ENCODE measurements at regions not wholly inside any gene's neighbourhood (a gene's known extent, or its start where the extent isn't known, plus 50 kb on each side); places are given as distances from the start of the nearest gene placed in this dataset.

DNA sequence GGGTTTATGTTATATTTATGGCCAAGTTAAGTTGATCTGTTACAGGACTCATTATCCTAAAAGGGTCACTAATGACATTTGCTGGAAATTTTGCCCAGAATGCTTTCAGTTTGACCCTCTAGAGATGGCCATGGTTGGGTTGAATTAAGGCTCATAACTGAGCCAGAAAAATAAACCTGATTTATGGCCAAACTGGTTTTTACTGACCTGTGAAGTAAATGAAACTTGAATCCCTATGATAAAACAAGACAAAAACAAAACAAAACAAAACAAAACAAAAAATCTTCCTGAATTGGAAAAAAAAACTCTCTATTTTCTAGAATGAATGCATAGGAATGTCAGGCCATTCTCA, 72.5 kb upstream of the CLDN14 start:
- no peak for DNase-seq (ENCODE audit: low read depth, low spot score)
- H3K9me2 ChIP-seq (ENCODE audit: insufficient read depth), result no peaks in the 10 kb centered on the region
- no peaks in the 10 kb centered on the region for H3K79me2 ChIP-seq (ENCODE audit: insufficient read depth, low read length)
- no peak overlapping the region for H3K9ac ChIP-seq (ENCODE audit: low read length)
- H3K4me3 ChIP-seq (replicated peaks in 1 of 2; ENCODE audit: low read depth in 1 of 2, low read length in 2 of 2), result no peak overlapping the region
- no peak for ATAC-seq
- RAD21 ChIA-PET (ENCODE audit: low non-redundant PET in 1 of 2, low total read pairs in 2 of 2, uncharacterized antibody in 2 of 2, unreplicated experiment in 2 of 2), result no interaction called here
- H3K9me3 ChIP-seq (ENCODE audit: control insufficient read depth in 1 of 2, insufficient read depth in 1 of 2, low read depth in 1 of 2, low read length in 2 of 2), result no peaks in the 10 kb centered on the region
- TF ChIP-seq ZFX (IDR thresholded peaks at IDR 0.05) (no peak), ZNF274 (IDR thresholded peaks at IDR 0.05; ENCODE audit: low read depth, low read length) (no peak), SP1 (IDR thresholded peaks at IDR 0.05; ENCODE audit: low read depth) (no peak), JUND (IDR thresholded peaks at IDR 0.05) (no peak), EZH2phosphoT487 (IDR thresholded peaks at IDR 0.05; ENCODE audit: borderline replicate concordance) (no peak), CBX3 (IDR thresholded peaks at IDR 0.05; ENCODE audit: low read depth) (no peak)
- TF ChIP-seq, protein P1, sequence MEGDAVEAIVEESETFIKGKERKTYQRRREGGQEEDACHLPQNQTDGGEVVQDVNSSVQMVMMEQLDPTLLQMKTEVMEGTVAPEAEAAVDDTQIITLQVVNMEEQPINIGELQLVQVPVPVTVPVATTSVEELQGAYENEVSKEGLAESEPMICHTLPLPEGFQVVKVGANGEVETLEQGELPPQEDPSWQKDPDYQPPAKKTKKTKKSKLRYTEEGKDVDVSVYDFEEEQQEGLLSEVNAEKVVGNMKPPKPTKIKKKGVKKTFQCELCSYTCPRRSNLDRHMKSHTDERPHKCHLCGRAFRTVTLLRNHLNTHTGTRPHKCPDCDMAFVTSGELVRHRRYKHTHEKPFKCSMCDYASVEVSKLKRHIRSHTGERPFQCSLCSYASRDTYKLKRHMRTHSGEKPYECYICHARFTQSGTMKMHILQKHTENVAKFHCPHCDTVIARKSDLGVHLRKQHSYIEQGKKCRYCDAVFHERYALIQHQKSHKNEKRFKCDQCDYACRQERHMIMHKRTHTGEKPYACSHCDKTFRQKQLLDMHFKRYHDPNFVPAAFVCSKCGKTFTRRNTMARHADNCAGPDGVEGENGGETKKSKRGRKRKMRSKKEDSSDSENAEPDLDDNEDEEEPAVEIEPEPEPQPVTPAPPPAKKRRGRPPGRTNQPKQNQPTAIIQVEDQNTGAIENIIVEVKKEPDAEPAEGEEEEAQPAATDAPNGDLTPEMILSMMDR (IDR thresholded peaks at IDR 0.05 in 2 of 3, conservative IDR thresholded peaks at IDR 0.05 in 1 of 3; ENCODE audit: borderline replicate concordance in 1 of 3, insufficient read depth in 1 of 3, low read depth in 2 of 3, low read length in 2 of 3), result no peak
- TF ChIP-seq, protein P2, sequence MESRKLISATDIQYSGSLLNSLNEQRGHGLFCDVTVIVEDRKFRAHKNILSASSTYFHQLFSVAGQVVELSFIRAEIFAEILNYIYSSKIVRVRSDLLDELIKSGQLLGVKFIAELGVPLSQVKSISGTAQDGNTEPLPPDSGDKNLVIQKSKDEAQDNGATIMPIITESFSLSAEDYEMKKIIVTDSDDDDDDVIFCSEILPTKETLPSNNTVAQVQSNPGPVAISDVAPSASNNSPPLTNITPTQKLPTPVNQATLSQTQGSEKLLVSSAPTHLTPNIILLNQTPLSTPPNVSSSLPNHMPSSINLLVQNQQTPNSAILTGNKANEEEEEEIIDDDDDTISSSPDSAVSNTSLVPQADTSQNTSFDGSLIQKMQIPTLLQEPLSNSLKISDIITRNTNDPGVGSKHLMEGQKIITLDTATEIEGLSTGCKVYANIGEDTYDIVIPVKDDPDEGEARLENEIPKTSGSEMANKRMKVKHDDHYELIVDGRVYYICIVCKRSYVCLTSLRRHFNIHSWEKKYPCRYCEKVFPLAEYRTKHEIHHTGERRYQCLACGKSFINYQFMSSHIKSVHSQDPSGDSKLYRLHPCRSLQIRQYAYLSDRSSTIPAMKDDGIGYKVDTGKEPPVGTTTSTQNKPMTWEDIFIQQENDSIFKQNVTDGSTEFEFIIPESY (IDR thresholded peaks at IDR 0.05; ENCODE audit: extremely low read depth, insufficient replicate concordance, low read length), result no peak
- TF ChIP-seq, protein P3, sequence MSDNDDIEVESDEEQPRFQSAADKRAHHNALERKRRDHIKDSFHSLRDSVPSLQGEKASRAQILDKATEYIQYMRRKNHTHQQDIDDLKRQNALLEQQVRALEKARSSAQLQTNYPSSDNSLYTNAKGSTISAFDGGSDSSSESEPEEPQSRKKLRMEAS (IDR thresholded peaks at IDR 0.05), result no peak
- POLR2A ChIA-PET, result no interaction called here
- no peaks in the 10 kb centered on the region for H3K36me3 ChIP-seq (ENCODE audit: control insufficient read depth in 1 of 2, insufficient read depth in 2 of 2, low read length in 2 of 2)
- intact Hi-C loops (cut with micrococcal nuclease), result no loop called here
- H3K4me1 ChIP-seq (ENCODE audit: control insufficient read depth in 1 of 2, insufficient read depth in 2 of 2, low read length in 2 of 2), result no peaks in the 10 kb centered on the region
- no TSS peak for BruUV-seq (replicated peaks)
- H3K27ac ChIP-seq (ENCODE audit: low read depth, low read length), result no peak overlapping the region
- CTCF ChIA-PET, result no interaction called here
- no peaks in the 10 kb centered on the region for H4K20me1 ChIP-seq (ENCODE audit: insufficient read depth)
- H3K4me2 ChIP-seq (ENCODE audit: low read length), result no peak overlapping the region
- peaks cover 5% of the 10 kb centered on the region; the same call in 1 of the 2 replicates for H3K27me3 ChIP-seq (ENCODE audit: insufficient read depth, low read length)
- no peak overlapping the region for H2AFZ ChIP-seq (ENCODE audit: low read depth, low read length, poor library complexity, severe bottlenecking)
